HepG2 (cell line): ENCODE measurements at regions not wholly inside any gene's neighbourhood (a gene's known extent, or its start where the extent isn't known, plus 50 kb on each side); places are given as distances from the start of the nearest gene placed in this dataset.

Experiments used
- ATAC-seq: fragments of 200-7000 bp; cut with Tn5 transposase; 3 replicates; pipeline ENCODE4 v1.9.1; 2020; ENCODE audit warnings: mild to moderate bottlenecking, moderate library complexity
- BruUV-seq: library from RNA; stranded (reverse); fragments of 400-500 nt; replicated peaks from 2 replicates; lab custom pipeline; 2021; lab: Mats Ljungman, UMichigan
- CTCF ChIA-PET: fragments of 300-600 bp; formaldehyde crosslinking; extraction: SDS; loops from one replicate; lab custom pipeline; 2021; ENCODE audit warnings: low total read pairs, inconsistent platforms, low intra/inter-chr PET ratio; lab: Yijun Ruan, JAX
- POLR2A ChIA-PET: fragments of 350-600 bp; sonication (Branson Sonifier 250); formaldehyde crosslinking; loops from one replicate; lab custom pipeline; 2020; ENCODE audit warnings: antibody characterized with exemption, inconsistent platforms; lab: Yijun Ruan, JAX
- DNase-seq: peaks from one replicate; pipeline ENCODE4 v3.0.0-alpha.2; 2015; ENCODE audit warnings: low spot score
- FAIRE-seq: peaks from 3 replicates; lab custom pipeline; 2011; peaks lifted over from hg19 to GRCh38; lab: Jason Lieb, UNC
- H2AFZ ChIP-seq: one replicate; pipeline ENCODE4 v1.6.1; 2011; ENCODE audit warnings: low read length, inconsistent platforms
- H3K27ac ChIP-seq: fragments of 300-600 bp; 3 replicates; pipeline ENCODE4 v1.8.0; 2011; ENCODE audit warnings: mixed run types, mild to moderate bottlenecking, mixed read lengths, low read length, inconsistent platforms; ENCODE audit not compliant: insufficient read depth; ENCODE audit errors: extremely low read length
- H3K27me3 ChIP-seq, 2 experiments: fragments of 200-600 bp in 1 of 2; 2 replicates in 1 of 2; 3 replicates in 1 of 2; pipeline versions ENCODE4 v1.6.0 to v1.8.0; 2011; ENCODE audit warnings: low read length in 2 of 2, mild to moderate bottlenecking in 2 of 2, moderate library complexity in 2 of 2, inconsistent platforms in 1 of 2; ENCODE audit not compliant: insufficient read depth in 2 of 2, control insufficient read depth in 1 of 2
- H3K36me3 ChIP-seq, 2 experiments: fragments of 200-600 bp in 1 of 2; replicated peaks in 1 of 2; 2 replicates in 1 of 2; 3 replicates in 1 of 2; pipeline versions ENCODE4 v1.5.1 to v1.8.0; 2011; ENCODE audit warnings: low read length in 2 of 2, inconsistent platforms in 1 of 2; ENCODE audit not compliant: insufficient read depth in 2 of 2, control insufficient read depth in 1 of 2
- H3K4me1 ChIP-seq: 2 replicates; pipeline ENCODE4 v1.5.1; 2012; ENCODE audit warnings: low read length, inconsistent platforms; ENCODE audit not compliant: insufficient read depth
- H3K4me2 ChIP-seq: 2 replicates; pipeline ENCODE4 v1.6.0; 2011; ENCODE audit warnings: low read depth, low read length, inconsistent platforms
- H3K4me3 ChIP-seq, 3 experiments: fragments of 200-600 bp in 1 of 3; sonication (generic), shearing (Covaris generic) in 1 of 3; replicated peaks in 1 of 3; 2 replicates each; pipeline ENCODE4 v1.5.1; 2011 to 2016; ENCODE audit warnings: low read length in 3 of 3, inconsistent platforms in 2 of 3, low read depth in 2 of 3, mild to moderate bottlenecking in 2 of 3, control low read depth in 1 of 3, mixed read lengths in 1 of 3; ENCODE audit not compliant: insufficient read depth in 1 of 3
- H3K79me2 ChIP-seq: one replicate; pipeline ENCODE4 v1.6.1; 2011; ENCODE audit warnings: low read length, inconsistent platforms; ENCODE audit not compliant: insufficient read depth
- H3K9ac ChIP-seq: 2 replicates; pipeline ENCODE4 v1.6.0; 2011; ENCODE audit warnings: mild to moderate bottlenecking, low read depth, low read length, inconsistent platforms; ENCODE audit not compliant: insufficient read depth
- H3K9me3 ChIP-seq: 2 replicates; pipeline ENCODE4 v1.5.1; 2012; ENCODE audit warnings: mild to moderate bottlenecking, low read length
- H4K20me1 ChIP-seq: 2 replicates; pipeline ENCODE4 v1.6.0; 2011; ENCODE audit warnings: inconsistent platforms, mild to moderate bottlenecking, low read length, moderate library complexity; ENCODE audit not compliant: insufficient read depth
- CENPX ChIP-seq: sonication (generic); formaldehyde crosslinking; IDR thresholded peaks from 2 replicates; pipeline ENCODE4 v1.9.0; 2021; ENCODE audit warnings: mild to moderate bottlenecking, missing genetic modification reagents, moderate library complexity
- HDAC1 ChIP-seq: sonication (generic); formaldehyde crosslinking; IDR thresholded peaks from 2 replicates; pipeline ENCODE4 v1.5.1; 2020; ENCODE audit warnings: mild to moderate bottlenecking, missing genetic modification reagents
- HMG20B ChIP-seq: conservative IDR thresholded peaks from 2 replicates; pipeline ENCODE4 v1.6.1; 2016; ENCODE audit warnings: missing genetic modification reagents, missing compliant biosample characterization
- KDM3A ChIP-seq: IDR thresholded peaks from 2 replicates; pipeline ENCODE4 v1.6.1; 2018; ENCODE audit warnings: low read depth, missing compliant biosample characterization
- MAZ ChIP-seq, 2 experiments: sonication (generic) in 1 of 2; formaldehyde crosslinking in 1 of 2; IDR thresholded peaks; 2 replicates each; pipeline versions ENCODE4 v1.5.0 to v1.6.1; 2012 to 2020; ENCODE audit warnings: low read depth in 2 of 2, mild to moderate bottlenecking in 2 of 2, borderline replicate concordance in 1 of 2, improper control_type of control experiment in 1 of 2, low read length in 1 of 2, missing genetic modification reagents in 1 of 2, moderate library complexity in 1 of 2
- MTF1 ChIP-seq: sonication (generic); formaldehyde crosslinking; IDR thresholded peaks from 2 replicates; pipeline ENCODE4 v1.5.0; 2020; ENCODE audit warnings: missing genetic modification reagents
- NFE2L1 ChIP-seq: sonication (generic); formaldehyde crosslinking; IDR thresholded peaks from 2 replicates; pipeline ENCODE4 v1.4.0; 2020; ENCODE audit warnings: missing genetic modification reagents, mild to moderate bottlenecking, borderline replicate concordance
- NKX3-1 ChIP-seq: sonication (generic); formaldehyde crosslinking; IDR thresholded peaks from 2 replicates; pipeline ENCODE4 v1.5.0; 2020; ENCODE audit warnings: missing genetic modification reagents
- NRL ChIP-seq: sonication (generic); formaldehyde crosslinking; IDR thresholded peaks from 2 replicates; pipeline ENCODE4 v1.5.0; 2020; ENCODE audit warnings: missing genetic modification reagents, mild to moderate bottlenecking, moderate library complexity, borderline replicate concordance
- TBL1XR1 ChIP-seq: fragments of 150-350 bp; IDR thresholded peaks from 2 replicates; pipeline ENCODE4 v1.6.1; 2014; ENCODE audit warnings: borderline replicate concordance, low read length; ENCODE audit not compliant: partially characterized antibody
- ZFP36 ChIP-seq: fragments of 150-350 bp; IDR thresholded peaks from 2 replicates; pipeline ENCODE4 v1.6.1; 2018; ENCODE audit warnings: borderline replicate concordance, low read length, low read depth; ENCODE audit not compliant: partially characterized antibody
- ZNF577 ChIP-seq: sonication (generic); formaldehyde crosslinking; IDR thresholded peaks from 2 replicates; pipeline ENCODE4 v1.4.0; 2020; ENCODE audit warnings: mild to moderate bottlenecking, low read depth, missing genetic modification reagents, borderline replicate concordance
- ZNF616 ChIP-seq: sonication (generic); formaldehyde crosslinking; IDR thresholded peaks from 2 replicates; pipeline ENCODE4 v1.5.0; 2020; ENCODE audit warnings: low read depth, mild to moderate bottlenecking, missing genetic modification reagents
- WGBS: methylation state at CpG from one replicate; pipeline ENCODE4 v1.1.6; 2017; ENCODE audit warnings: low lambda C conversion rate; 5-methylcytosine and 5-hydroxymethylcytosine counted together
- in situ Hi-C: cut with HindIII; loops from 2 replicates; pipeline ENCODE4 v1.10.0; 2017; ENCODE audit warnings: low pct_unique_long_range_greater_than_20kb; ENCODE audit not compliant: extremely low pct_ligation_motif_present
- intact Hi-C: fragments of 100-400 bp; cut with micrococcal nuclease; formaldehyde crosslinking; loops from one replicate; pipeline ENCODE4 v1.10.0; 2022; ENCODE audit not compliant: unreplicated experiment
- TF ChIP-seq, protein P1 (sequence below): sonication (generic); formaldehyde crosslinking; IDR thresholded peaks from 2 replicates; pipeline ENCODE4 v1.8.0; 2022; ENCODE audit warnings: low read depth, missing genetic modification reagents
- TF ChIP-seq, protein P2 (sequence below): sonication (generic); formaldehyde crosslinking; IDR thresholded peaks from 2 replicates; pipeline ENCODE4 v1.4.0; 2020; ENCODE audit warnings: missing genetic modification reagents, borderline replicate concordance
- TF ChIP-seq, protein P3 (sequence below): sonication (generic); formaldehyde crosslinking; IDR thresholded peaks from 2 replicates; pipeline ENCODE4 v1.4.0; 2020; ENCODE audit warnings: missing genetic modification reagents

DNA sequence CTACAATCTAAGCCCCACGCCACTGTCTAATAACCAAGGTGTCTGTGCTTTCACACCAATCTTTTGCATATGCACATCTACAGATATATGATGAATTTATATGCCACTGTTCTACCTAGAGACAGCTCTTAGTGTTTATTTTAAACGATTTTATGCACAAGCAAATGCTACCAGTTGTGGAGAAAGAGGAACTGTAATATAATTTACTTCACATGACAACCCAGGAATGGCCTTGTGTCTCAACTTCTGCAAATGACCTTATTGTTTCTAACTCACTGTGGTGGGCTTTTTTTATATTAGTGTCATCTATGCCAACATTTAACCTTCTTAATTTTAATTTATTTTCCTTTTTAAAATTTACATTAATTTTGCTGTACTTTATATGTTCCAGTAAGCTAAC lies 531.1 kb upstream of the TLE4 start (continued):
- no peak for TF ChIP-seq ZFP36
- no peak for TF ChIP-seq NFE2L1 (CRISPR knock-in tag)
- no peak for TF ChIP-seq NRL (CRISPR knock-in tag)
- no peak for TF ChIP-seq TBL1XR1
- TF ChIP-seq, protein P1, sequence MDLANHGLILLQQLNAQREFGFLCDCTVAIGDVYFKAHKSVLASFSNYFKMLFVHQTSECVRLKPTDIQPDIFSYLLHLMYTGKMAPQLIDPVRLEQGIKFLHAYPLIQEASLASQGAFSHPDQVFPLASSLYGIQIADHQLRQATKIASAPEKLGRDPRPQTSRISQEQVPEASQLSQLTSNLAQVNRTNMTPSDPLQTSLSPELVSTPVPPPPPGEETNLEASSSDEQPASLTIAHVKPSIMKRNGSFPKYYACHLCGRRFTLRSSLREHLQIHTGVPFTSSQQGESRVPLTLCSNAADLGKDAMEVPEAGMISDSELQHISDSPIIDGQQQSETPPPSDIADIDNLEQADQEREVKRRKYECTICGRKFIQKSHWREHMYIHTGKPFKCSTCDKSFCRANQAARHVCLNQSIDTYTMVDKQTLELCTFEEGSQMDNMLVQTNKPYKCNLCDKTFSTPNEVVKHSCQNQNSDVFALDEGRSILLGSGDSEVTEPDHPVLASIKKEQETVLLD = no peak
- TF ChIP-seq HMG20B (CRISPR knock-in tag) = no peak
- no peak for TF ChIP-seq MTF1
- TF ChIP-seq, all 625 proteins: peak for 0

DNA sequence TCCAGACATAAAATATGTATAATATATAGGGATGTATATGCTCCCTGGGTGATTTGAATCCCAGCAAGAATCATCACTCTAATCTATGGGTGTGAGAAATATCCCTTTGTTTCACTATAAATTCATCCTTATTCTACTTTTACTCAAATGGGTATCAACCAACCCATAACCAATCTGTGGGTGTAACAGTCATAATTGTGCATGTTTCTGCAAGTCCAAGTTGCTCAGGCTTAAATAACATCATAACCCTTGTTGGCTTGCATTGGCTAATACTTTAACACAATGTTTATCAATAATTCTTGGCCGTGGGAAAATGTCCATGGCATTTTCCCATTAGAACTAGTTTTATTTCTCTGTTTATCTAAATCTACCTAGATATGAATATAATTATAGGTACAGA lies 530.5 kb upstream of the TLE4 start:
- in situ Hi-C loops (no loop called here), intact Hi-C loops (no loop called here)
- no TSS peak for BruUV-seq
- WGBS = 6% methylated on average over 1 of the region's 1 CpG
- Histone ChIP-seq H3K27ac (no peak overlapping the region), H3K36me3 (no peaks in the 10 kb centered on the region), H3K4me1 (no peaks in the 10 kb centered on the region), H3K4me3 (no peak overlapping the region), H3K9me3 (no peaks in the 10 kb centered on the region), H3K27me3 (no peaks in the 10 kb centered on the region), H4K20me1 (no peaks in the 10 kb centered on the region), H2AFZ (no peak overlapping the region), H3K79me2 (no peaks in the 10 kb centered on the region), H3K9ac (no peak overlapping the region), H3K4me2 (no peak overlapping the region)
- ChIA-PET POLR2A (no interaction called here), CTCF (no interaction called here)
- no peak for FAIRE-seq
- no peak for ATAC-seq
- DNase-seq = no peak
- TF ChIP-seq KDM3A (CRISPR knock-in tag) (no peak), NKX3-1 (CRISPR knock-in tag) (no peak), CENPX (CRISPR knock-in tag) (no peak), ZNF577 (CRISPR knock-in tag) (no peak), HDAC1 (no peak), ZNF616 (CRISPR knock-in tag) (no peak), MAZ (IDR thresholded peaks at IDR 0.05; ENCODE audit: borderline replicate concordance, low read depth, low read length) (no peak), MAZ (CRISPR knock-in tag; IDR thresholded peaks at IDR 0.05; ENCODE audit: low read depth) (no peak)
- TF ChIP-seq, protein P2, sequence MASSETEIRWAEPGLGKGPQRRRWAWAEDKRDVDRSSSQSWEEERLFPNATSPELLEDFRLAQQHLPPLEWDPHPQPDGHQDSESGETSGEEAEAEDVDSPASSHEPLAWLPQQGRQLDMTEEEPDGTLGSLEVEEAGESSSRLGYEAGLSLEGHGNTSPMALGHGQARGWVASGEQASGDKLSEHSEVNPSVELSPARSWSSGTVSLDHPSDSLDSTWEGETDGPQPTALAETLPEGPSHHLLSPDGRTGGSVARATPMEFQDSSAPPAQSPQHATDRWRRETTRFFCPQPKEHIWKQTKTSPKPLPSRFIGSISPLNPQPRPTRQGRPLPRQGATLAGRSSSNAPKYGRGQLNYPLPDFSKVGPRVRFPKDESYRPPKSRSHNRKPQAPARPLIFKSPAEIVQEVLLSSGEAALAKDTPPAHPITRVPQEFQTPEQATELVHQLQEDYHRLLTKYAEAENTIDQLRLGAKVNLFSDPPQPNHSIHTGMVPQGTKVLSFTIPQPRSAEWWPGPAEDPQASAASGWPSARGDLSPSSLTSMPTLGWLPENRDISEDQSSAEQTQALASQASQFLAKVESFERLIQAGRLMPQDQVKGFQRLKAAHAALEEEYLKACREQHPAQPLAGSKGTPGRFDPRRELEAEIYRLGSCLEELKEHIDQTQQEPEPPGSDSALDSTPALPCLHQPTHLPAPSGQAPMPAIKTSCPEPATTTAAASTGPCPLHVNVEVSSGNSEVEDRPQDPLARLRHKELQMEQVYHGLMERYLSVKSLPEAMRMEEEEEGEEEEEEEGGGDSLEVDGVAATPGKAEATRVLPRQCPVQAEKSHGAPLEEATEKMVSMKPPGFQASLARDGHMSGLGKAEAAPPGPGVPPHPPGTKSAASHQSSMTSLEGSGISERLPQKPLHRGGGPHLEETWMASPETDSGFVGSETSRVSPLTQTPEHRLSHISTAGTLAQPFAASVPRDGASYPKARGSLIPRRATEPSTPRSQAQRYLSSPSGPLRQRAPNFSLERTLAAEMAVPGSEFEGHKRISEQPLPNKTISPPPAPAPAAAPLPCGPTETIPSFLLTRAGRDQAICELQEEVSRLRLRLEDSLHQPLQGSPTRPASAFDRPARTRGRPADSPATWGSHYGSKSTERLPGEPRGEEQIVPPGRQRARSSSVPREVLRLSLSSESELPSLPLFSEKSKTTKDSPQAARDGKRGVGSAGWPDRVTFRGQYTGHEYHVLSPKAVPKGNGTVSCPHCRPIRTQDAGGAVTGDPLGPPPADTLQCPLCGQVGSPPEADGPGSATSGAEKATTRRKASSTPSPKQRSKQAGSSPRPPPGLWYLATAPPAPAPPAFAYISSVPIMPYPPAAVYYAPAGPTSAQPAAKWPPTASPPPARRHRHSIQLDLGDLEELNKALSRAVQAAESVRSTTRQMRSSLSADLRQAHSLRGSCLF (CRISPR knock-in tag) = no peak
- TF ChIP-seq, protein P3, sequence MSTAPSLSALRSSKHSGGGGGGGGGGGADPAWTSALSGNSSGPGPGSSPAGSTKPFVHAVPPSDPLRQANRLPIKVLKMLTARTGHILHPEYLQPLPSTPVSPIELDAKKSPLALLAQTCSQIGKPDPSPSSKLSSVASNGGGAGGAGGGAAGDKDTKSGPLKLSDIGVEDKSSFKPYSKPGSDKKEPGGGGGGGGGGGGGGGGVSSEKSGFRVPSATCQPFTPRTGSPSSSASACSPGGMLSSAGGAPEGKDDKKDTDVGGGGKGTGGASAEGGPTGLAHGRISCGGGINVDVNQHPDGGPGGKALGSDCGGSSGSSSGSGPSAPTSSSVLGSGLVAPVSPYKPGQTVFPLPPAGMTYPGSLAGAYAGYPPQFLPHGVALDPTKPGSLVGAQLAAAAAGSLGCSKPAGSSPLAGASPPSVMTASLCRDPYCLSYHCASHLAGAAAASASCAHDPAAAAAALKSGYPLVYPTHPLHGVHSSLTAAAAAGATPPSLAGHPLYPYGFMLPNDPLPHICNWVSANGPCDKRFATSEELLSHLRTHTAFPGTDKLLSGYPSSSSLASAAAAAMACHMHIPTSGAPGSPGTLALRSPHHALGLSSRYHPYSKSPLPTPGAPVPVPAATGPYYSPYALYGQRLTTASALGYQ = no peak
